ENCODE measurements at regions not wholly inside any gene's neighbourhood (a gene's known extent, or its start where the extent isn't known, plus 50 kb on each side); places are given as distances from the start of the nearest gene placed in this dataset.

- TF ChIP-seq CTCF (IDR thresholded peaks at IDR 0.05) (no peak), POLR2A (IDR thresholded peaks at IDR 0.05) (no peak), POLR2AphosphoS5 (IDR thresholded peaks at IDR 0.05) (no peak)
These were observed 489.5 kb downstream of the SHISA9 start for GRCh38 chr16:13390986-13391305.
